ENCODE measurements at regions not wholly inside any gene's neighbourhood (a gene's known extent, or its start where the extent isn't known, plus 50 kb on each side); places are given as distances from the start of the nearest gene placed in this dataset.
A peak's percentile ranks its signal among the peaks of the same experiment; 100 is the strongest.

- no peak for TF ChIP-seq POLR2A (IDR thresholded peaks at IDR 0.05; ENCODE audit: low read depth, low read length)
- no peak for FAIRE-seq
- DNase-seq (ENCODE audit: insufficient read length, low spot score), result no peak
Observed at GRCh38 chr13:38539632-38540031, 147.2 kb upstream of the FREM2 start.

GRCh38 chr13:38542601-38543000, 144.3 kb upstream of the FREM2 start:
- FAIRE-seq (no peak), DNase-seq (ENCODE audit: insufficient read length, low spot score) (peak; percentile 3)
- TF ChIP-seq POLR2A (IDR thresholded peaks at IDR 0.05; ENCODE audit: low read depth, low read length), result no peak

- DNase-seq (ENCODE audit: insufficient read length, low spot score) (no peak), FAIRE-seq (no peak)
- no peak for TF ChIP-seq POLR2A (IDR thresholded peaks at IDR 0.05; ENCODE audit: low read depth, low read length)
Observed at GRCh38 chr13:38543561-38543960, 143.3 kb upstream of the FREM2 start.

GRCh38 chr13:38563739-38564138, 123.1 kb upstream of the FREM2 start:
- FAIRE-seq (no peak), DNase-seq (ENCODE audit: insufficient read length, low spot score) (no peak)
- TF ChIP-seq POLR2A (IDR thresholded peaks at IDR 0.05; ENCODE audit: low read depth, low read length), result no peak

GRCh38 chr13:38564256-38565150, 122.4 kb upstream of the FREM2 start:
- TF ChIP-seq POLR2A (IDR thresholded peaks at IDR 0.05; ENCODE audit: low read depth, low read length), result no peak
- FAIRE-seq (no peak), DNase-seq (ENCODE audit: insufficient read length, low spot score) (no peak)

DNA sequence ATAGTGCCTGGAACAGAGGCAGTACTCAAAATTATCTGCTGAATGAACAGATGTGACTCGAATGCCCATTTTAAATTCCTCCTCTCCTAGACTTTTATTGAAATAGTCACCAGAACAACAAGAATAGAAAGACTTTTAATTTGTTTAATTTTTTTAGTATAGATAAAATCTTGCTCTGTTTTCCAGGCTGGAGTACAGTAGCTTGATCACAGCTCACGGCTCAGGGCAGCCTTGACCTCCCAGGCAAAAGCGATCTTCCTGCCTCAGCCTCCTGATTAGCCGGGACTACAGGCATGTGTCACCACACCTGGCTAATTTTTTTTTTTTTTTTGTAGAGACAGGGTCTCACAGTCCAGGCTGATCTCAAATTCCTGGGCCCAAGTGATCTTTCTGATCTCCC, 120.9 kb upstream of the FREM2 start:
- TF ChIP-seq POLR2A (IDR thresholded peaks at IDR 0.05; ENCODE audit: low read depth, low read length), result no peak
- no peak for DNase-seq (ENCODE audit: insufficient read length, low spot score)
- FAIRE-seq, result no peak

DNA sequence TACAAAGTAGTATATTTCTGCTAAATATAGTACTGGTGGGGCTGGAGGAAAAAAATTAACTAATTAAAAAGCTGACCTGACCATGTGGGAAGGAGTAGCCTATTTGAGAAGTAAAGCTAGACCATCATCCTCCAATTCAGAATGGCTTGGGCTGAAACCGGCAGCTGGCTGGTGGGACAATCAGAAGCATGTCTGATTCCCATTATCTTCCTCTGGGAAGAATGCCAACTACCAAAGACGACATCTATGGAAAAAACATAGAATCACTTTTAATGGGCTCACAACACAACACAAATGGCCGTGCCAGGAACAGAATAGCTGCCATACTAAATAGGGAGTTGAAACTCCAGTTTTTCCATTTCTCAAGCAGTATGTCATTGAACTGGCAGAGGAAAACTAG, 120.4 kb upstream of the FREM2 start:
- FAIRE-seq (no peak), DNase-seq (ENCODE audit: insufficient read length, low spot score) (no peak)
- no peak for TF ChIP-seq POLR2A (IDR thresholded peaks at IDR 0.05; ENCODE audit: low read depth, low read length)

GRCh38 chr13:38570706-38571105, 116.2 kb upstream of the FREM2 start:
- FAIRE-seq, result no peak

GRCh38 chr13:38575427-38575826, 111.5 kb upstream of the FREM2 start:
- no peak for TF ChIP-seq POLR2A (IDR thresholded peaks at IDR 0.05; ENCODE audit: low read depth, low read length)
- DNase-seq (ENCODE audit: insufficient read length, low spot score) (no peak), FAIRE-seq (no peak)

More at GRCh38 chr13:38570706-38571105, 116.2 kb upstream of the FREM2 start:
- DNase-seq (ENCODE audit: insufficient read length, low spot score), result no peak
- no peak for TF ChIP-seq POLR2A (IDR thresholded peaks at IDR 0.05; ENCODE audit: low read depth, low read length)

- TF ChIP-seq POLR2A (IDR thresholded peaks at IDR 0.05; ENCODE audit: low read depth, low read length), result no peak
- FAIRE-seq (no peak), DNase-seq (ENCODE audit: insufficient read length, low spot score) (no peak)
Observed at GRCh38 chr13:38577048-38577447, 109.8 kb upstream of the FREM2 start.

- FAIRE-seq (no peak), DNase-seq (ENCODE audit: insufficient read length, low spot score) (no peak)
- TF ChIP-seq POLR2A (IDR thresholded peaks at IDR 0.05; ENCODE audit: low read depth, low read length), result no peak
Observed at GRCh38 chr13:38582133-38582532, 104.7 kb upstream of the FREM2 start.

GRCh38 chr13:38590230-38590629, 96.6 kb upstream of the FREM2 start:
- no peak for TF ChIP-seq POLR2A (IDR thresholded peaks at IDR 0.05; ENCODE audit: low read depth, low read length)
- DNase-seq (ENCODE audit: insufficient read length, low spot score) (no peak), FAIRE-seq (no peak)

GRCh38 chr13:38590796-38591507, 95.9 kb upstream of the FREM2 start:
- no peak for DNase-seq (ENCODE audit: insufficient read length, low spot score)
- FAIRE-seq, result no peak
- no peak for TF ChIP-seq POLR2A (IDR thresholded peaks at IDR 0.05; ENCODE audit: low read depth, low read length)

GRCh38 chr13:38602266-38602665, 84.6 kb upstream of the FREM2 start:
- no peak for TF ChIP-seq POLR2A (IDR thresholded peaks at IDR 0.05; ENCODE audit: low read depth, low read length)
- FAIRE-seq, result no peak
- DNase-seq (ENCODE audit: insufficient read length, low spot score), result no peak

Data from H54 (cell line).